ENCODE measurements at regions not wholly inside any gene's neighbourhood (a gene's known extent, or its start where the extent isn't known, plus 50 kb on each side); places are given as distances from the start of the nearest gene placed in this dataset.
A peak's percentile ranks its signal among the peaks of the same experiment; 100 is the strongest.

DNA sequence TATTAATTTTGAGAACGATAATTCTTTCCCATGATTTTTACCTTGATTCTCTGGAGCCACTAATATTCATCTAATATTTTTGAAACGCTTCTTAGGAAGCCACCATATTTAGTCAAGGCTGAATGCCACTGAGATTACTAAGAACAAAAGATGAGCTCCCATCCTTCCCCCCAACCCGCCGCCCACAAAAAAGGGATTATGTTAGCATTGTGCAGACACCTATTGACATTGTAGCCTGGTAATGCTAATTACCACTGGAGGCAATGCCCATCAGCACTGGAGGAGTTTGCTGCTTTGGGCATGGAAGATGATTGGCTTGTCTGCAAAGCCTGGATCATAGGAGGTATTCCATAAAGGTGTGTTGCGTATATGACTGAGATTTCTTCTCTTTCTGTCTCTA is 739.1 kb upstream of the WWC1 start:
- TF ChIP-seq, protein P1, sequence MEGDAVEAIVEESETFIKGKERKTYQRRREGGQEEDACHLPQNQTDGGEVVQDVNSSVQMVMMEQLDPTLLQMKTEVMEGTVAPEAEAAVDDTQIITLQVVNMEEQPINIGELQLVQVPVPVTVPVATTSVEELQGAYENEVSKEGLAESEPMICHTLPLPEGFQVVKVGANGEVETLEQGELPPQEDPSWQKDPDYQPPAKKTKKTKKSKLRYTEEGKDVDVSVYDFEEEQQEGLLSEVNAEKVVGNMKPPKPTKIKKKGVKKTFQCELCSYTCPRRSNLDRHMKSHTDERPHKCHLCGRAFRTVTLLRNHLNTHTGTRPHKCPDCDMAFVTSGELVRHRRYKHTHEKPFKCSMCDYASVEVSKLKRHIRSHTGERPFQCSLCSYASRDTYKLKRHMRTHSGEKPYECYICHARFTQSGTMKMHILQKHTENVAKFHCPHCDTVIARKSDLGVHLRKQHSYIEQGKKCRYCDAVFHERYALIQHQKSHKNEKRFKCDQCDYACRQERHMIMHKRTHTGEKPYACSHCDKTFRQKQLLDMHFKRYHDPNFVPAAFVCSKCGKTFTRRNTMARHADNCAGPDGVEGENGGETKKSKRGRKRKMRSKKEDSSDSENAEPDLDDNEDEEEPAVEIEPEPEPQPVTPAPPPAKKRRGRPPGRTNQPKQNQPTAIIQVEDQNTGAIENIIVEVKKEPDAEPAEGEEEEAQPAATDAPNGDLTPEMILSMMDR (IDR thresholded peaks at IDR 0.05) = no peak
- no peak overlapping the region for H3K27ac Mint-ChIP-seq (ENCODE audit: unreplicated experiment)
- no peaks in the 10 kb centered on the region for H3K4me1 Mint-ChIP-seq (ENCODE audit: low read depth)
- no peak for DNase-seq (ENCODE audit: low spot score)
- H3K36me3 Mint-ChIP-seq (ENCODE audit: low read depth) = no peaks in the 10 kb centered on the region
- peaks cover 36% of the 10 kb centered on the region for H3K27me3 Mint-ChIP-seq (ENCODE audit: low read depth)
- H3K9me3 Mint-ChIP-seq (ENCODE audit: low read depth) = no peaks in the 10 kb centered on the region
- H3K4me3 Mint-ChIP-seq (ENCODE audit: unreplicated experiment) = no peak overlapping the region

DNA sequence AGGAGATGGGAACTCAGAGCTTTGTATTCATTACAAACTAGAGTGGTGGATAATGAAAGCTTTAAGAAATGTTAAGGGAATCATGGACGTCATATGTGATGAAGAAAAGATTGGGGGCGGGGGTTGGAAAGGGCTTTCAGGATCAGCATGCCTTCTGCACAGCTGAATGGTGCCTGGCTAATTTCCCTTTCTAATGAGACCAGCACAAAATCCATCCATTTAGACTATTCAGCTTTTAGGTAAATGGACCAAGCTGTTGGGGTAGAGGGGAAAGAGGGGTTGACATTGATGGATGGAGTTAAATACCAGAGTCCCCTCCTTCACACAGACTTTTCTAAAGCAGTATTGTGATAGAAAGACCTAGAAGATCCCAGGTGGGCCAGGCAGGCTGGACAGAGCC is 737.9 kb upstream of the WWC1 start:
- H3K4me1 Mint-ChIP-seq (ENCODE audit: low read depth) = no peaks in the 10 kb centered on the region
- H3K27ac Mint-ChIP-seq (ENCODE audit: unreplicated experiment) = no peak overlapping the region
- no peaks in the 10 kb centered on the region for H3K9me3 Mint-ChIP-seq (ENCODE audit: low read depth)
- H3K27me3 Mint-ChIP-seq (ENCODE audit: low read depth) = peaks cover 31% of the 10 kb centered on the region
- no peaks in the 10 kb centered on the region for H3K36me3 Mint-ChIP-seq (ENCODE audit: low read depth)
- no peak overlapping the region for H3K4me3 Mint-ChIP-seq (ENCODE audit: unreplicated experiment)
- TF ChIP-seq, protein P1 (IDR thresholded peaks at IDR 0.05) = no peak
- no peak for DNase-seq (ENCODE audit: low spot score)

GRCh38 chr5:167554564-167555290 is 736.7 kb upstream of the WWC1 start:
- no peaks in the 10 kb centered on the region for H3K9me3 Mint-ChIP-seq (ENCODE audit: low read depth)
- TF ChIP-seq, protein P1 (IDR thresholded peaks at IDR 0.05) = no peak
- H3K36me3 Mint-ChIP-seq (ENCODE audit: low read depth) = no peaks in the 10 kb centered on the region
- DNase-seq (ENCODE audit: low spot score) = no peak
- H3K27me3 Mint-ChIP-seq (ENCODE audit: low read depth) = peaks cover 33% of the 10 kb centered on the region
- no peaks in the 10 kb centered on the region for H3K4me1 Mint-ChIP-seq (ENCODE audit: low read depth)
- no peak overlapping the region for H3K4me3 Mint-ChIP-seq (ENCODE audit: unreplicated experiment)
- no peak overlapping the region for H3K27ac Mint-ChIP-seq (ENCODE audit: unreplicated experiment)

- Mint-ChIP-seq H3K4me3 (ENCODE audit: unreplicated experiment) (no peak overlapping the region), H3K27me3 (ENCODE audit: low read depth) (peaks cover 41% of the 10 kb centered on the region), H3K9me3 (ENCODE audit: low read depth) (no peaks in the 10 kb centered on the region), H3K27ac (ENCODE audit: unreplicated experiment) (no peak overlapping the region), H3K36me3 (ENCODE audit: low read depth) (no peaks in the 10 kb centered on the region), H3K4me1 (ENCODE audit: low read depth) (no peaks in the 10 kb centered on the region)
- TF ChIP-seq, protein P1 (IDR thresholded peaks at IDR 0.05) = peak; percentile 34
- no peak for DNase-seq (ENCODE audit: low spot score)
These were observed 735.8 kb upstream of the WWC1 start for GRCh38 chr5:167555565-167556166.

DNA sequence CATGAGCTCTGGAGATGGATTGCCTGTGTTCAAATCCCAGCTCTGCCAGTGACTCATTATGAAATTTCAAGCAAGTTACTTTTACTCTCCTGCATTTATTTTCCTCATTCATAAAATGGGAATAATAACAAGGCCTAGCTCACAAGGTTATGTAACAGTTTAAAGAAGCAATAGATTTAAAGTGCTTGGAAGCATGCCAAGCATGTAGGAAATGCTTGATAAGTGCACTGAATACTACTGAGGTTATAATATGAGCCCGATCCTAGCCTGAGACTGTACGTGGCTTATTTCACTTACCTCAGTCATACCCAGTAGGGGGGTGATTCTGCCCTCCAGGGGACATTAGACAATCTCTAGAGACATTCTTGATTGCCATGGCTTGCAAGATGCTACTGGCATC is 734.1 kb upstream of the WWC1 start:
- Mint-ChIP-seq H3K27me3 (ENCODE audit: low read depth) (peaks cover 57% of the 10 kb centered on the region), H3K9me3 (ENCODE audit: low read depth) (no peaks in the 10 kb centered on the region), H3K4me1 (ENCODE audit: low read depth) (no peaks in the 10 kb centered on the region), H3K4me3 (ENCODE audit: unreplicated experiment) (no peak overlapping the region), H3K27ac (ENCODE audit: unreplicated experiment) (no peak overlapping the region), H3K36me3 (ENCODE audit: low read depth) (no peaks in the 10 kb centered on the region)
- DNase-seq (ENCODE audit: low spot score) = no peak
- TF ChIP-seq, protein P1 (IDR thresholded peaks at IDR 0.05) = no peak
